GM12878 (cell line): ENCODE measurements at regions not wholly inside any gene's neighbourhood (a gene's known extent, or its start where the extent isn't known, plus 50 kb on each side); places are given as distances from the start of the nearest gene placed in this dataset.

Experiments
- ATAC-seq: fragments of 200-7000 bp; cut with Tn5 transposase; 3 replicates; pipeline ENCODE4 v1.9.1; 2020; ENCODE audit warnings: mild to moderate bottlenecking, moderate library complexity
- BruUV-seq: library from RNA; stranded (reverse); fragments of 400-500 nt; replicated peaks from 2 replicates; lab custom pipeline; 2021; lab: Mats Ljungman, UMichigan
- CTCF ChIA-PET: fragments of 300-600 bp; sonication (Branson Sonifier 250); formaldehyde crosslinking; extraction: SDS; loops from one replicate; lab custom pipeline; 2021; ENCODE audit warnings: inconsistent platforms; lab: Yijun Ruan, JAX
- POLR2A ChIA-PET: fragments of 350-600 bp; formaldehyde crosslinking; extraction: SDS; loops from one replicate; lab custom pipeline; 2021; ENCODE audit warnings: inconsistent platforms; lab: Charles Lee
- RAD21 ChIA-PET: fragments of 300-600 bp; sonication (Branson Sonifier 250); formaldehyde crosslinking; loops from one replicate; lab custom pipeline; 2023; ENCODE audit warnings: antibody characterized with exemption; ENCODE audit not compliant: unreplicated experiment; lab: Charles Lee
- SMC1A ChIA-PET: fragments of 300-600 bp; sonication (Branson Sonifier 250); formaldehyde crosslinking; loops from one replicate; lab custom pipeline; 2023; ENCODE audit not compliant: unreplicated experiment, uncharacterized antibody; lab: Charles Lee
- DNase-seq: peaks from one replicate; pipeline ENCODE4 v3.0.0-alpha.2; 2011; ENCODE audit warnings: low read depth, low spot score
- FAIRE-seq: peaks from 3 replicates; lab custom pipeline; 2011; peaks lifted over from hg19 to GRCh38; lab: Jason Lieb, UNC
- H2AFZ ChIP-seq: 2 replicates; pipeline ENCODE4 v1.6.0; 2011; ENCODE audit warnings: low read depth, low read length, control low read depth; ENCODE audit not compliant: control insufficient read depth
- H3K27ac ChIP-seq: 2 replicates; pipeline ENCODE4 v1.5.1; 2011; ENCODE audit warnings: control low read depth; ENCODE audit not compliant: control insufficient read depth, insufficient read depth
- H3K27me3 ChIP-seq, 2 experiments: replicated peaks in 1 of 2; 2 replicates each; pipeline versions ENCODE4 v1.6.0 to v1.6.1; 2011; ENCODE audit warnings: low read length in 1 of 2; ENCODE audit not compliant: control insufficient read depth in 2 of 2, insufficient read depth in 2 of 2
- H3K36me3 ChIP-seq, 2 experiments: 2 replicates each; pipeline ENCODE4 v1.5.1; 2011; ENCODE audit warnings: low read length in 1 of 2; ENCODE audit not compliant: control insufficient read depth in 2 of 2, insufficient read depth in 2 of 2
- H3K4me1 ChIP-seq: 2 replicates; pipeline ENCODE4 v1.6.1; 2011; ENCODE audit warnings: mild to moderate bottlenecking, low read length, moderate library complexity, mixed read lengths; ENCODE audit not compliant: control insufficient read depth, insufficient read depth
- H3K4me2 ChIP-seq: 2 replicates; pipeline ENCODE4 v1.6.0; 2011; ENCODE audit warnings: control low read depth; ENCODE audit not compliant: control insufficient read depth, insufficient read depth
- H3K4me3 ChIP-seq: fragments of 200-600 bp; sonication (generic); 2 replicates; pipeline ENCODE4 v1.5.1; 2016
- H3K79me2 ChIP-seq: 2 replicates; pipeline ENCODE4 v1.6.0; 2011; ENCODE audit warnings: low read length; ENCODE audit not compliant: control insufficient read depth, insufficient read depth
- H3K9ac ChIP-seq: 2 replicates; pipeline ENCODE4 v1.8.0; 2011; ENCODE audit warnings: low read length, control low read depth, mixed read lengths; ENCODE audit not compliant: control insufficient read depth, insufficient read depth
- H3K9me3 ChIP-seq: replicated peaks from 3 replicates; pipeline ENCODE4 v1.5.1; 2011; ENCODE audit warnings: mild to moderate bottlenecking, low read length; ENCODE audit not compliant: control insufficient read depth, insufficient read depth
- H4K20me1 ChIP-seq: 2 replicates; pipeline ENCODE4 v1.6.0; 2011; ENCODE audit not compliant: control insufficient read depth, insufficient read depth
- BHLHE40 ChIP-seq, 2 experiments: fragments of 450-650 bp in 1 of 2; IDR thresholded peaks; 2 replicates each; pipeline ENCODE4 v1.6.1; 2011 to 2017; ENCODE audit warnings: low read depth in 2 of 2, borderline replicate concordance in 1 of 2, improper control_type of control experiment in 1 of 2, low read length in 1 of 2, mild to moderate bottlenecking in 1 of 2
- BMI1 ChIP-seq: fragments of 450-650 bp; IDR thresholded peaks from 2 replicates; pipeline ENCODE4 v1.6.1; 2016; ENCODE audit warnings: mild to moderate bottlenecking, moderate library complexity, borderline replicate concordance
- CHD4 ChIP-seq: fragments of 200-600 bp; sonication (generic); IDR thresholded peaks from 2 replicates; pipeline ENCODE4 v1.6.1; 2016; ENCODE audit warnings: mild to moderate bottlenecking
- CREB1 ChIP-seq: IDR thresholded peaks from 2 replicates; pipeline ENCODE4 v1.6.1; 2012; ENCODE audit warnings: low read depth, mild to moderate bottlenecking, inconsistent platforms
- FOXM1 ChIP-seq: IDR thresholded peaks from 2 replicates; pipeline ENCODE4 v1.6.1; 2012; ENCODE audit warnings: low read depth, mild to moderate bottlenecking, inconsistent platforms, low read length, moderate library complexity
- IRF4 ChIP-seq: IDR thresholded peaks from 2 replicates; pipeline ENCODE4 v1.6.1; 2011; ENCODE audit warnings: low read depth, low read length
- MEF2A ChIP-seq: IDR thresholded peaks from 2 replicates; pipeline ENCODE4 v1.6.1; 2011; ENCODE audit warnings: low read depth, mild to moderate bottlenecking, low read length, moderate library complexity; ENCODE audit not compliant: insufficient read depth
- MEF2B ChIP-seq: fragments of 450-650 bp; IDR thresholded peaks from 2 replicates; pipeline ENCODE4 v1.6.1; 2018; ENCODE audit warnings: mild to moderate bottlenecking, moderate library complexity; ENCODE audit not compliant: partially characterized antibody, poor library complexity, severe bottlenecking
- NFYB ChIP-seq: IDR thresholded peaks from 2 replicates; pipeline ENCODE4 v1.6.1; 2011; ENCODE audit warnings: low read depth, mild to moderate bottlenecking, low read length, improper control_type of control experiment, moderate library complexity; ENCODE audit not compliant: insufficient read depth
- NR2F1 ChIP-seq: fragments of 450-650 bp; conservative IDR thresholded peaks from 2 replicates; pipeline ENCODE4 v1.6.1; 2017; ENCODE audit warnings: mild to moderate bottlenecking
- PAX5 ChIP-seq: IDR thresholded peaks from 2 replicates; pipeline ENCODE4 v1.6.1; 2011; ENCODE audit warnings: low read depth, low read length, borderline replicate concordance
- PAX8 ChIP-seq: fragments of 450-650 bp; IDR thresholded peaks from 2 replicates; pipeline ENCODE4 v1.6.1; 2017; ENCODE audit warnings: mild to moderate bottlenecking, moderate library complexity
- POLR2AphosphoS2 ChIP-seq: IDR thresholded peaks from 2 replicates; pipeline ENCODE4 v1.6.1; 2011; ENCODE audit warnings: low read depth, mild to moderate bottlenecking, low read length, improper control_type of control experiment, moderate library complexity
- POU2F2 ChIP-seq: IDR thresholded peaks from 3 replicates; pipeline ENCODE4 v1.6.1; 2011; ENCODE audit warnings: low read depth, mild to moderate bottlenecking, low read length, borderline replicate concordance
- TAF1 ChIP-seq: IDR thresholded peaks from 2 replicates; pipeline ENCODE4 v1.6.1; 2011; ENCODE audit warnings: mild to moderate bottlenecking, low read depth, low read length, borderline replicate concordance
- WRNIP1 ChIP-seq: IDR thresholded peaks from 2 replicates; pipeline ENCODE4 v1.6.1; 2011; ENCODE audit warnings: low read depth, low read length, improper control_type of control experiment, borderline replicate concordance
- ZNF207 ChIP-seq: fragments of 450-650 bp; IDR thresholded peaks from 2 replicates; pipeline ENCODE4 v1.6.1; 2014; ENCODE audit warnings: antibody characterized with exemption, mild to moderate bottlenecking, borderline replicate concordance
- ZNF24 ChIP-seq: fragments of 450-650 bp; IDR thresholded peaks from 2 replicates; pipeline ENCODE4 v1.6.1; 2017; ENCODE audit warnings: antibody characterized with exemption, mild to moderate bottlenecking
- WGBS: methylation state at CpG from one replicate; pipeline ENCODE4 v1.1.6; 2016; ENCODE audit warnings: low lambda C conversion rate; ENCODE audit not compliant: insufficient replicate concordance, insufficient coverage; ENCODE audit errors: missing lambda C conversion rate; 5-methylcytosine and 5-hydroxymethylcytosine counted together
- in situ Hi-C: fragments of 300-500 bp; cut with MboI; formaldehyde crosslinking; loops from 9 replicates; pipeline ENCODE4 v1.14.3; 2018; ENCODE audit warnings: mixed read lengths
- intact Hi-C: fragments of 100-400 bp; cut with micrococcal nuclease; formaldehyde crosslinking; loops from one replicate; pipeline ENCODE4 v1.14.2; 2022; ENCODE audit not compliant: unreplicated experiment
- TF ChIP-seq, protein P1 (sequence below): IDR thresholded peaks from 2 replicates; pipeline ENCODE4 v1.6.1; 2012; ENCODE audit warnings: mild to moderate bottlenecking, low read depth, low read length
- TF ChIP-seq, protein P2 (sequence below): fragments of 450-650 bp; IDR thresholded peaks from 2 replicates; pipeline ENCODE4 v1.6.1; 2017; ENCODE audit warnings: mild to moderate bottlenecking, low read depth, inconsistent platforms; ENCODE audit not compliant: poor library complexity, severe bottlenecking

DNA sequence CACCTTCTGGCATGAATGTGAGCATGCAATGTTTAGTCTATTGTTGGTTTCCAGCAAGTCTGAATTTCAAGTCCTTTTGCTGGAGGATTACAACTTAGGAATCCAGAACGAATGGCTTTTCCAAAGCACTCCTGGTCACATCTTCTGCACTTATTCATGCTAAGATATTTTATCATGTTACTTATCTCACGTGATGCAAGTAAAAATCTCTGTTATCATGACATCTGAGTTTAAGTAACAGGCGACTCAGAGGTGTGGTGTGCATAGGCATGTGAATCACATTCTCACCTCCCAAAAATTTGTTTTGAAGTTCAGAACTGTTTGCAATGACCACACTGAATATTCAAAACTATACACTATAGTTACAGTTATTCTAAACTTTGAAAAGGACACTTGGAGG is 204.8 kb upstream of the FGGY start:
- H3K9me3 ChIP-seq, result no peaks in the 10 kb centered on the region; the same call in 1 of the 3 replicates
- H3K4me1 ChIP-seq, result peaks cover 6% of the 10 kb centered on the region; the same call in 1 of the 2 replicates
- ChIA-PET CTCF (no interaction called here), SMC1A (no interaction called here), POLR2A (no interaction called here)
- DNase-seq (no peak), FAIRE-seq (no peak), ATAC-seq (no peak)
- no peaks in the 10 kb centered on the region for H3K36me3 ChIP-seq
- H3K27ac ChIP-seq, result no peak overlapping the region
- in situ Hi-C loops (no loop called here), intact Hi-C loops (no loop called here)
- no peaks in the 10 kb centered on the region for H3K27me3 ChIP-seq
- no peaks in the 10 kb centered on the region for H4K20me1 ChIP-seq
- H3K79me2 ChIP-seq, result no peaks in the 10 kb centered on the region
- no TSS peak for BruUV-seq
- no peak overlapping the region for H3K4me2 ChIP-seq
- no peak overlapping the region for H3K9ac ChIP-seq
- H3K4me3 ChIP-seq, result no peak overlapping the region
- no peak overlapping the region for H2AFZ ChIP-seq
- TF ChIP-seq TAF1 (no peak), IRF4 (no peak), POLR2AphosphoS2 (no peak), FOXM1 (no peak), PAX5 (no peak), WRNIP1 (no peak), CREB1 (no peak), ZNF24 (no peak), CHD4 (no peak), NFYB (no peak), MEF2B (no peak), POU2F2 (no peak), PAX8 (no peak), NR2F1 (no peak), BMI1 (no peak), BHLHE40 (IDR thresholded peaks at IDR 0.05; ENCODE audit: borderline replicate concordance in 1 of 2, low read depth in 2 of 2, low read length in 1 of 2) (no peak), MEF2A (no peak), ZNF207 (no peak)
- TF ChIP-seq, protein P1, sequence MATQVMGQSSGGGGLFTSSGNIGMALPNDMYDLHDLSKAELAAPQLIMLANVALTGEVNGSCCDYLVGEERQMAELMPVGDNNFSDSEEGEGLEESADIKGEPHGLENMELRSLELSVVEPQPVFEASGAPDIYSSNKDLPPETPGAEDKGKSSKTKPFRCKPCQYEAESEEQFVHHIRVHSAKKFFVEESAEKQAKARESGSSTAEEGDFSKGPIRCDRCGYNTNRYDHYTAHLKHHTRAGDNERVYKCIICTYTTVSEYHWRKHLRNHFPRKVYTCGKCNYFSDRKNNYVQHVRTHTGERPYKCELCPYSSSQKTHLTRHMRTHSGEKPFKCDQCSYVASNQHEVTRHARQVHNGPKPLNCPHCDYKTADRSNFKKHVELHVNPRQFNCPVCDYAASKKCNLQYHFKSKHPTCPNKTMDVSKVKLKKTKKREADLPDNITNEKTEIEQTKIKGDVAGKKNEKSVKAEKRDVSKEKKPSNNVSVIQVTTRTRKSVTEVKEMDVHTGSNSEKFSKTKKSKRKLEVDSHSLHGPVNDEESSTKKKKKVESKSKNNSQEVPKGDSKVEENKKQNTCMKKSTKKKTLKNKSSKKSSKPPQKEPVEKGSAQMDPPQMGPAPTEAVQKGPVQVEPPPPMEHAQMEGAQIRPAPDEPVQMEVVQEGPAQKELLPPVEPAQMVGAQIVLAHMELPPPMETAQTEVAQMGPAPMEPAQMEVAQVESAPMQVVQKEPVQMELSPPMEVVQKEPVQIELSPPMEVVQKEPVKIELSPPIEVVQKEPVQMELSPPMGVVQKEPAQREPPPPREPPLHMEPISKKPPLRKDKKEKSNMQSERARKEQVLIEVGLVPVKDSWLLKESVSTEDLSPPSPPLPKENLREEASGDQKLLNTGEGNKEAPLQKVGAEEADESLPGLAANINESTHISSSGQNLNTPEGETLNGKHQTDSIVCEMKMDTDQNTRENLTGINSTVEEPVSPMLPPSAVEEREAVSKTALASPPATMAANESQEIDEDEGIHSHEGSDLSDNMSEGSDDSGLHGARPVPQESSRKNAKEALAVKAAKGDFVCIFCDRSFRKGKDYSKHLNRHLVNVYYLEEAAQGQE, result no peak
- TF ChIP-seq, protein P2, sequence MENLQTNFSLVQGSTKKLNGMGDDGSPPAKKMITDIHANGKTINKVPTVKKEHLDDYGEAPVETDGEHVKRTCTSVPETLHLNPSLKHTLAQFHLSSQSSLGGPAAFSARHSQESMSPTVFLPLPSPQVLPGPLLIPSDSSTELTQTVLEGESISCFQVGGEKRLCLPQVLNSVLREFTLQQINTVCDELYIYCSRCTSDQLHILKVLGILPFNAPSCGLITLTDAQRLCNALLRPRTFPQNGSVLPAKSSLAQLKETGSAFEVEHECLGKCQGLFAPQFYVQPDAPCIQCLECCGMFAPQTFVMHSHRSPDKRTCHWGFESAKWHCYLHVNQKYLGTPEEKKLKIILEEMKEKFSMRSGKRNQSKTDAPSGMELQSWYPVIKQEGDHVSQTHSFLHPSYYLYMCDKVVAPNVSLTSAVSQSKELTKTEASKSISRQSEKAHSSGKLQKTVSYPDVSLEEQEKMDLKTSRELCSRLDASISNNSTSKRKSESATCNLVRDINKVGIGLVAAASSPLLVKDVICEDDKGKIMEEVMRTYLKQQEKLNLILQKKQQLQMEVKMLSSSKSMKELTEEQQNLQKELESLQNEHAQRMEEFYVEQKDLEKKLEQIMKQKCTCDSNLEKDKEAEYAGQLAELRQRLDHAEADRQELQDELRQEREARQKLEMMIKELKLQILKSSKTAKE, result no peak
- TF ChIP-seq, all 136 proteins: peak for 0
- 50% methylated on average over 3 of the region's 3 CpGs for WGBS
- RAD21 ChIA-PET, result no interaction called here
